Body of pancreas (tissue), 4 donors: ENCODE measurements at regions not wholly inside any gene's neighbourhood (a gene's known extent, or its start where the extent isn't known, plus 50 kb on each side); places are given as distances from the start of the nearest gene placed in this dataset.

ENCODE experiments used
- ATAC-seq: fragments of 150-250 bp; one replicate; pipeline ENCODE4 v1.9.1; 2016
- DNase-seq, 4 donors: peaks; one replicate each; pipeline ENCODE4 v3.0.0-alpha.2; 2019
- H3K27ac ChIP-seq, 4 donors: fragments of 200-600 bp; sonication (generic); 1 replicate in 3 of 4; 2 replicates in 1 of 4; pipeline versions ENCODE4 v1.5.1 to v1.6.1; 2016 to 2019; ENCODE audit warnings: mild to moderate bottlenecking in 1 of 4, mixed read lengths in 1 of 4, moderate library complexity in 1 of 4
- H3K27me3 ChIP-seq, 2 donors: fragments of 200-600 bp; sonication (generic); one replicate each; pipeline ENCODE4 v1.6.0; 2016; ENCODE audit warnings: mild to moderate bottlenecking in 1 of 2
- H3K36me3 ChIP-seq, 2 donors: fragments of 200-600 bp; sonication (generic); replicated peaks in 1 of 2; 2 replicates each; pipeline ENCODE4 v1.5.1; 2016; ENCODE audit warnings: low read depth in 2 of 2; ENCODE audit not compliant: insufficient read depth in 1 of 2
- H3K4me1 ChIP-seq: fragments of 200-600 bp; sonication (generic); one replicate; pipeline ENCODE4 v1.6.0; 2016
- H3K4me3 ChIP-seq, 2 donors: fragments of 200-600 bp; sonication (generic); 1 replicate in 1 of 2; 2 replicates in 1 of 2; pipeline ENCODE4 v1.5.1; 2016 to 2019
- H3K9me3 ChIP-seq, 3 donors: fragments of 200-600 bp; sonication (generic); 1 replicate in 2 of 3; 2 replicates in 1 of 3; pipeline ENCODE4 v1.5.1; 2016
- CTCF ChIP-seq, 7 experiments: fragments of 450-650 bp in 4 of 7; fragments of 200-600 bp in 3 of 7; sonication (generic) in 3 of 7; IDR thresholded peaks; one replicate each; pipeline ENCODE4 v1.5.1; 2016 to 2019; ENCODE audit warnings: antibody characterized with exemption in 7 of 7
- POLR2A ChIP-seq, 3 donors: fragments of 450-650 bp; IDR thresholded peaks; one replicate each; pipeline ENCODE4 v1.6.1; 2016; ENCODE audit warnings: antibody characterized with exemption in 3 of 3, mild to moderate bottlenecking in 2 of 3
- WGBS, 2 donors: methylation state at CpG; one replicate each; pipeline ENCODE4 v1.1.5; 2017; 5-methylcytosine and 5-hydroxymethylcytosine counted together
- intact Hi-C: fragments of 100-400 bp; cut with DNase I; formaldehyde crosslinking; loops from one replicate; pipeline ENCODE4 v1.15.1; 2023

- Histone ChIP-seq H3K27ac (peak overlapping the region in 2 of 4 donors; percentile 35 to 39), H3K27me3 (no peaks in the 10 kb centered on the region), H3K9me3 (no peaks in the 10 kb centered on the region), H3K4me1 (peaks cover 3% of the 10 kb centered on the region), H3K36me3 (no peaks in the 10 kb centered on the region), H3K4me3 (no peak overlapping the region)
- TF ChIP-seq CTCF (IDR thresholded peaks at IDR 0.05) (peak in 4 of 7 experiments; percentile 10 to 20 (median 17)), POLR2A (IDR thresholded peaks at IDR 0.05) (no peak)
- ATAC-seq (peak; percentile 73), DNase-seq (peak in 3 of 4 donors; percentile 19 to 67 (median 29))
- intact Hi-C loops, result no loop called here
- WGBS, 2 donors, result 58 to 59% methylated on average over 11 of the region's 11 CpGs
These were observed 78.8 kb upstream of the TOP3B start for GRCh38 chr22:22061085-22062077.

- 48 to 49% methylated on average over 9 to 11 of the region's 11 CpGs for WGBS, 2 donors
- peak in 5 of 7 experiments; percentile 27 to 46 (median 32) for TF ChIP-seq CTCF (IDR thresholded peaks at IDR 0.05)
- TF ChIP-seq POLR2A (IDR thresholded peaks at IDR 0.05), result no peak
- peak in 3 of 4 donors; percentile 41 to 52 (median 47) for DNase-seq
- Histone ChIP-seq H3K27me3 (no peaks in the 10 kb centered on the region), H3K4me3 (no peak overlapping the region), H3K9me3 (no peaks in the 10 kb centered on the region), H3K27ac (peak overlapping the region in 2 of 4 donors; percentile 30 to 39), H3K36me3 (no peaks in the 10 kb centered on the region), H3K4me1 (peaks cover 3% of the 10 kb centered on the region)
- ATAC-seq, result peak; percentile 50
- intact Hi-C loops, result no loop called here
These were observed 77.9 kb upstream of the TOP3B start for GRCh38 chr22:22060200-22061084.

GRCh38 chr22:22059291-22060002 lies 76.9 kb upstream of the TOP3B start:
- WGBS, 2 donors, result 62 to 71% methylated on average over 3 of the region's 3 CpGs

More at GRCh38 chr22:22059291-22060002, 76.9 kb upstream of the TOP3B start:
- TF ChIP-seq POLR2A (IDR thresholded peaks at IDR 0.05), result no peak
- no peak for TF ChIP-seq CTCF (IDR thresholded peaks at IDR 0.05)
- Histone ChIP-seq H3K27ac (no peak overlapping the region), H3K27me3 (no peaks in the 10 kb centered on the region), H3K9me3 (no peaks in the 10 kb centered on the region), H3K4me3 (no peak overlapping the region), H3K4me1 (peaks cover 3% of the 10 kb centered on the region), H3K36me3 (no peaks in the 10 kb centered on the region)
- no peak for ATAC-seq
- DNase-seq, result no peak
- intact Hi-C loops, result no loop called here
